Ishikawa (cell line): ENCODE measurements at regions not wholly inside any gene's neighbourhood (a gene's known extent, or its start where the extent isn't known, plus 50 kb on each side); places are given as distances from the start of the nearest gene placed in this dataset.

Source experiments
- CEBPB ChIP-seq: IDR thresholded peaks from 2 replicates; pipeline ENCODE4 v1.6.1; 2012
- CREB1 ChIP-seq: IDR thresholded peaks from 2 replicates; pipeline ENCODE4 v1.6.1; 2012; ENCODE audit warnings: low read depth
- EGR1 ChIP-seq: IDR thresholded peaks from 2 replicates; pipeline ENCODE4 v1.6.1; 2012
- EP300 ChIP-seq: IDR thresholded peaks from 2 replicates; pipeline ENCODE4 v1.6.1; 2012; ENCODE audit warnings: borderline replicate concordance
- FOXM1 ChIP-seq: IDR thresholded peaks from 2 replicates; pipeline ENCODE4 v1.6.1; 2012; ENCODE audit warnings: low read depth, borderline replicate concordance
- MAX ChIP-seq: IDR thresholded peaks from 2 replicates; pipeline ENCODE4 v1.6.1; 2012
- NFIC ChIP-seq: IDR thresholded peaks from 2 replicates; pipeline ENCODE4 v1.6.1; 2012
- RAD21 ChIP-seq: IDR thresholded peaks from 2 replicates; pipeline ENCODE4 v1.6.1; 2012; ENCODE audit warnings: low read depth
- REST ChIP-seq: IDR thresholded peaks from 2 replicates; pipeline ENCODE4 v1.6.1; 2012; ENCODE audit warnings: low read depth, mild to moderate bottlenecking
- TAF1 ChIP-seq: IDR thresholded peaks from 2 replicates; pipeline ENCODE4 v1.6.1; 2012; ENCODE audit warnings: low read depth, mild to moderate bottlenecking
- TCF12 ChIP-seq: IDR thresholded peaks from 2 replicates; pipeline ENCODE4 v1.6.1; 2012; ENCODE audit warnings: low read depth
- TEAD4 ChIP-seq: IDR thresholded peaks from 2 replicates; pipeline ENCODE4 v1.6.1; 2012
- USF1 ChIP-seq: IDR thresholded peaks from 2 replicates; pipeline ENCODE4 v1.6.1; 2012
- YY1 ChIP-seq: IDR thresholded peaks from 2 replicates; pipeline ENCODE4 v1.6.1; 2012; ENCODE audit warnings: low read depth
- ZBTB7A ChIP-seq: IDR thresholded peaks from 2 replicates; pipeline ENCODE4 v1.6.1; 2012; ENCODE audit warnings: low read depth

- TF ChIP-seq CREB1 (no peak), REST (no peak), TCF12 (no peak), EGR1 (no peak), EP300 (no peak), MAX (no peak), TAF1 (no peak), USF1 (no peak), TEAD4 (no peak), RAD21 (no peak), YY1 (no peak)
Measured at GRCh38 chr4:12260453-12260852, 831.8 kb upstream of the HS3ST1 start.

- TF ChIP-seq TCF12: no peak
- no peak for TF ChIP-seq REST
- no peak for TF ChIP-seq EGR1
- no peak for TF ChIP-seq CREB1
- no peak for TF ChIP-seq ZBTB7A
- TF ChIP-seq USF1: no peak
- TF ChIP-seq CEBPB: no peak
- TF ChIP-seq YY1: no peak
- TF ChIP-seq EP300: no peak
- TF ChIP-seq MAX: no peak
- TF ChIP-seq NFIC: no peak
- TF ChIP-seq FOXM1: no peak
Measured at GRCh38 chr4:12244973-12245372, 816.3 kb upstream of the HS3ST1 start.

- no peak for TF ChIP-seq NFIC
- TF ChIP-seq FOXM1: no peak
- TF ChIP-seq ZBTB7A: no peak
- TF ChIP-seq EGR1: no peak
- TF ChIP-seq USF1: no peak
- TF ChIP-seq MAX: no peak
- no peak for TF ChIP-seq REST
- TF ChIP-seq EP300: no peak
- no peak for TF ChIP-seq TCF12
- TF ChIP-seq TAF1: no peak
- no peak for TF ChIP-seq YY1
- no peak for TF ChIP-seq RAD21
- no peak for TF ChIP-seq CREB1
- TF ChIP-seq CEBPB: no peak
Measured at GRCh38 chr4:12242354-12242753, 813.7 kb upstream of the HS3ST1 start.

GRCh38 chr4:12239897-12240636 lies 811.4 kb upstream of the HS3ST1 start:
- TF ChIP-seq REST: no peak
- no peak for TF ChIP-seq EP300
- TF ChIP-seq TAF1: no peak
- no peak for TF ChIP-seq USF1
- no peak for TF ChIP-seq RAD21
- no peak for TF ChIP-seq CEBPB
- TF ChIP-seq NFIC: no peak
- TF ChIP-seq TEAD4: no peak
- TF ChIP-seq FOXM1: no peak
- no peak for TF ChIP-seq MAX
- no peak for TF ChIP-seq YY1
- no peak for TF ChIP-seq TCF12
- TF ChIP-seq ZBTB7A: no peak
